Panc1 (cell line): ENCODE measurements at regions not wholly inside any gene's neighbourhood (a gene's known extent, or its start where the extent isn't known, plus 50 kb on each side); places are given as distances from the start of the nearest gene placed in this dataset.
"Not testable (repeated sequence)": the region's sequence is repeated elsewhere in the genome, so short reads cannot be mapped to it uniquely, and the experiment has no call there.

ENCODE experiments used
- ATAC-seq: fragments of 200-7000 bp; cut with Tn5 transposase; 2 replicates; pipeline ENCODE4 v1.9.1; 2020; ENCODE audit warnings: mild to moderate bottlenecking, moderate library complexity
- BruUV-seq: library from RNA; stranded (reverse); fragments of 400-500 nt; replicated peaks from 2 replicates; lab custom pipeline; 2021; lab: Mats Ljungman, UMichigan
- CTCF ChIA-PET: fragments of 300-600 bp; sonication (Branson Sonifier 250); formaldehyde crosslinking; loops from one replicate; lab custom pipeline; 2022; ENCODE audit warnings: antibody characterized with exemption; lab: Charles Lee
- POLR2A ChIA-PET: fragments of 300-600 bp; sonication (Branson Sonifier 250); formaldehyde crosslinking; loops from one replicate; lab custom pipeline; 2022; ENCODE audit warnings: antibody characterized with exemption; lab: Charles Lee
- DNase-seq: peaks from one replicate; pipeline ENCODE4 v3.0.0-alpha.2; 2010; ENCODE audit warnings: low read depth, low spot score
- H3K27ac ChIP-seq: 2 replicates; pipeline ENCODE4 v1.5.1; 2011; ENCODE audit warnings: mild to moderate bottlenecking, low read length, inconsistent platforms
- H3K27me3 ChIP-seq: fragments of 200-500 bp; sonication (Bioruptor generic); 2 replicates; pipeline ENCODE4 v1.6.0; 2014; ENCODE audit warnings: low read length, inconsistent platforms; ENCODE audit not compliant: control insufficient read depth, insufficient read depth
- H3K36me3 ChIP-seq: fragments of 200-500 bp; sonication (Bioruptor generic); 2 replicates; pipeline ENCODE4 v1.5.1; 2014; ENCODE audit warnings: inconsistent platforms, mild to moderate bottlenecking, low read length, moderate library complexity; ENCODE audit not compliant: control insufficient read depth, insufficient read depth
- H3K4me1 ChIP-seq: 2 replicates; pipeline ENCODE4 v1.5.1; 2011; ENCODE audit warnings: inconsistent platforms, mild to moderate bottlenecking, low read length, moderate library complexity; ENCODE audit not compliant: control insufficient read depth, insufficient read depth
- H3K4me3 ChIP-seq, 2 experiments: 2 replicates each; pipeline ENCODE4 v1.5.1; 2011 to 2012; ENCODE audit warnings: low read depth in 2 of 2, low read length in 2 of 2, mild to moderate bottlenecking in 2 of 2, inconsistent platforms in 1 of 2, moderate library complexity in 1 of 2
- H3K9me3 ChIP-seq: fragments of 200-500 bp; sonication (Bioruptor generic); 2 replicates; pipeline ENCODE4 v1.5.1; 2014; ENCODE audit warnings: low read depth, mild to moderate bottlenecking, inconsistent platforms, low read length, moderate library complexity; ENCODE audit not compliant: control insufficient read depth, insufficient read depth
- CTCF ChIP-seq: fragments of 450-650 bp; IDR thresholded peaks from 2 replicates; pipeline ENCODE4 v1.5.1; 2017; ENCODE audit warnings: mild to moderate bottlenecking
- POLR2AphosphoS5 ChIP-seq: IDR thresholded peaks from 2 replicates; pipeline ENCODE4 v1.6.1; 2012; ENCODE audit warnings: mild to moderate bottlenecking, low read depth, low read length, moderate library complexity
- REST ChIP-seq, 2 experiments: IDR thresholded peaks; 2 replicates each; pipeline ENCODE4 v1.6.1; 2011 to 2012; ENCODE audit warnings: low read depth in 2 of 2, control low read depth in 1 of 2, low read length in 1 of 2, mild to moderate bottlenecking in 1 of 2, moderate library complexity in 1 of 2; ENCODE audit not compliant: insufficient read depth in 1 of 2
- SIN3A ChIP-seq: IDR thresholded peaks from 2 replicates; pipeline ENCODE4 v1.6.1; 2012; ENCODE audit warnings: low read depth, mild to moderate bottlenecking, low read length, moderate library complexity, borderline replicate concordance; ENCODE audit not compliant: insufficient read depth
- TCF7L2 ChIP-seq: IDR thresholded peaks from 2 replicates; pipeline ENCODE4 v1.6.1; 2011; ENCODE audit warnings: mild to moderate bottlenecking, low read depth, low read length, inconsistent platforms
- in situ Hi-C: cut with HindIII; loops from 2 replicates; pipeline ENCODE4 v1.10.0; 2016; ENCODE audit warnings: low sequenced_read_pairs, low pct_unique_long_range_greater_than_20kb
- intact Hi-C: fragments of 100-400 bp; cut with micrococcal nuclease; formaldehyde crosslinking; loops from one replicate; pipeline ENCODE4 v1.10.0; 2022; ENCODE audit not compliant: unreplicated experiment

- intact Hi-C loops, result no loop called here
Measured at GRCh38 chr18:1779587-1779986, 791.7 kb downstream of the METTL4 start.

GRCh38 chr18:1784113-1784512 is 787.2 kb downstream of the METTL4 start:
- H3K4me1 ChIP-seq, result no peaks in the 10 kb centered on the region
- TF ChIP-seq SIN3A (no peak), CTCF (no peak), POLR2AphosphoS5 (no peak), REST (IDR thresholded peaks at IDR 0.05; ENCODE audit: insufficient read depth in 1 of 2, low read depth in 2 of 2, low read length in 1 of 2) (no peak), TCF7L2 (no peak)
- intact Hi-C loops (no loop called here), in situ Hi-C loops (no loop called here)
- no peak for DNase-seq
- no peaks in the 10 kb centered on the region for H3K36me3 ChIP-seq
- H3K9me3 ChIP-seq, result no peaks in the 10 kb centered on the region; the same call in 1 of the 2 replicates
- H3K27ac ChIP-seq, result no peak overlapping the region
- no peak overlapping the region for H3K4me3 ChIP-seq
- no peak for ATAC-seq
- no peaks in the 10 kb centered on the region for H3K27me3 ChIP-seq
- ChIA-PET POLR2A (no interaction called here), CTCF (no interaction called here)
- BruUV-seq, result no TSS peak

More at GRCh38 chr18:1779587-1779986, 791.7 kb downstream of the METTL4 start:
- TF ChIP-seq REST (IDR thresholded peaks at IDR 0.05; ENCODE audit: insufficient read depth in 1 of 2, low read depth in 2 of 2, low read length in 1 of 2) (no peak), SIN3A (no peak), CTCF (no peak), TCF7L2 (no peak), POLR2AphosphoS5 (no peak)
- no peaks in the 10 kb centered on the region for H3K36me3 ChIP-seq
- H3K4me3 ChIP-seq, result no peak overlapping the region
- no TSS peak for BruUV-seq
- ATAC-seq (no peak), DNase-seq (no peak)
- no peaks in the 10 kb centered on the region; the same call in 1 of the 2 replicates for H3K9me3 ChIP-seq
- H3K27ac ChIP-seq, result no peak overlapping the region
- ChIA-PET CTCF (no interaction called here), POLR2A (no interaction called here)
- H3K27me3 ChIP-seq, result no peaks in the 10 kb centered on the region
- in situ Hi-C loops, result no loop called here
- H3K4me1 ChIP-seq, result no peaks in the 10 kb centered on the region

- H3K4me1 ChIP-seq, H3K36me3 ChIP-seq, ATAC-seq, CTCF ChIA-PET, DNase-seq, H3K27me3 ChIP-seq, H3K4me3 ChIP-seq, in situ Hi-C loops, H3K9me3 ChIP-seq, H3K27ac ChIP-seq, BruUV-seq, POLR2A ChIA-PET, intact Hi-C loops: not testable (repeated sequence)
Measured at GRCh38 chr18:1785980-1786379, 785.3 kb downstream of the METTL4 start.
